HepG2 (cell line): ENCODE measurements at regions not wholly inside any gene's neighbourhood (a gene's known extent, or its start where the extent isn't known, plus 50 kb on each side); places are given as distances from the start of the nearest gene placed in this dataset.

ENCODE experiments used
- ATAC-seq: fragments of 200-7000 bp; cut with Tn5 transposase; 3 replicates; pipeline ENCODE4 v1.9.1; 2020; ENCODE audit warnings: mild to moderate bottlenecking, moderate library complexity
- BruUV-seq: library from RNA; stranded (reverse); fragments of 400-500 nt; replicated peaks from 2 replicates; lab custom pipeline; 2021; lab: Mats Ljungman, UMichigan
- CTCF ChIA-PET: fragments of 300-600 bp; formaldehyde crosslinking; extraction: SDS; loops from one replicate; lab custom pipeline; 2021; ENCODE audit warnings: low total read pairs, inconsistent platforms, low intra/inter-chr PET ratio; lab: Yijun Ruan, JAX
- POLR2A ChIA-PET: fragments of 350-600 bp; sonication (Branson Sonifier 250); formaldehyde crosslinking; loops from one replicate; lab custom pipeline; 2020; ENCODE audit warnings: antibody characterized with exemption, inconsistent platforms; lab: Yijun Ruan, JAX
- DNase-seq: peaks from one replicate; pipeline ENCODE4 v3.0.0-alpha.2; 2015; ENCODE audit warnings: low spot score
- FAIRE-seq: peaks from 3 replicates; lab custom pipeline; 2011; peaks lifted over from hg19 to GRCh38; lab: Jason Lieb, UNC
- H2AFZ ChIP-seq: one replicate; pipeline ENCODE4 v1.6.1; 2011; ENCODE audit warnings: low read length, inconsistent platforms
- H3K27ac ChIP-seq: fragments of 300-600 bp; 3 replicates; pipeline ENCODE4 v1.8.0; 2011; ENCODE audit warnings: mixed run types, mild to moderate bottlenecking, mixed read lengths, low read length, inconsistent platforms; ENCODE audit not compliant: insufficient read depth; ENCODE audit errors: extremely low read length
- H3K27me3 ChIP-seq, 2 experiments: fragments of 200-600 bp in 1 of 2; 2 replicates in 1 of 2; 3 replicates in 1 of 2; pipeline versions ENCODE4 v1.6.0 to v1.8.0; 2011; ENCODE audit warnings: low read length in 2 of 2, mild to moderate bottlenecking in 2 of 2, moderate library complexity in 2 of 2, inconsistent platforms in 1 of 2; ENCODE audit not compliant: insufficient read depth in 2 of 2, control insufficient read depth in 1 of 2
- H3K36me3 ChIP-seq, 2 experiments: fragments of 200-600 bp in 1 of 2; replicated peaks in 1 of 2; 2 replicates in 1 of 2; 3 replicates in 1 of 2; pipeline versions ENCODE4 v1.5.1 to v1.8.0; 2011; ENCODE audit warnings: low read length in 2 of 2, inconsistent platforms in 1 of 2; ENCODE audit not compliant: insufficient read depth in 2 of 2, control insufficient read depth in 1 of 2
- H3K4me1 ChIP-seq: 2 replicates; pipeline ENCODE4 v1.5.1; 2012; ENCODE audit warnings: low read length, inconsistent platforms; ENCODE audit not compliant: insufficient read depth
- H3K4me2 ChIP-seq: 2 replicates; pipeline ENCODE4 v1.6.0; 2011; ENCODE audit warnings: low read depth, low read length, inconsistent platforms
- H3K4me3 ChIP-seq, 3 experiments: fragments of 200-600 bp in 1 of 3; sonication (generic), shearing (Covaris generic) in 1 of 3; replicated peaks in 1 of 3; 2 replicates each; pipeline ENCODE4 v1.5.1; 2011 to 2016; ENCODE audit warnings: low read length in 3 of 3, inconsistent platforms in 2 of 3, low read depth in 2 of 3, mild to moderate bottlenecking in 2 of 3, control low read depth in 1 of 3, mixed read lengths in 1 of 3; ENCODE audit not compliant: insufficient read depth in 1 of 3
- H3K79me2 ChIP-seq: one replicate; pipeline ENCODE4 v1.6.1; 2011; ENCODE audit warnings: low read length, inconsistent platforms; ENCODE audit not compliant: insufficient read depth
- H3K9ac ChIP-seq: 2 replicates; pipeline ENCODE4 v1.6.0; 2011; ENCODE audit warnings: mild to moderate bottlenecking, low read depth, low read length, inconsistent platforms; ENCODE audit not compliant: insufficient read depth
- H3K9me3 ChIP-seq: 2 replicates; pipeline ENCODE4 v1.5.1; 2012; ENCODE audit warnings: mild to moderate bottlenecking, low read length
- H4K20me1 ChIP-seq: 2 replicates; pipeline ENCODE4 v1.6.0; 2011; ENCODE audit warnings: inconsistent platforms, mild to moderate bottlenecking, low read length, moderate library complexity; ENCODE audit not compliant: insufficient read depth
- SIX4 ChIP-seq: sonication (generic); formaldehyde crosslinking; IDR thresholded peaks from 2 replicates; pipeline ENCODE4 v1.4.0; 2020; ENCODE audit warnings: missing genetic modification reagents
- TCF12 ChIP-seq, 2 experiments: fragments of 450-650 bp in 1 of 2; sonication (generic) in 1 of 2; formaldehyde crosslinking in 1 of 2; IDR thresholded peaks; 2 replicates each; pipeline versions ENCODE4 v1.6.1 to v1.8.0; 2017 to 2022; ENCODE audit warnings: antibody characterized with exemption in 1 of 2, mild to moderate bottlenecking in 1 of 2, missing genetic modification reagents in 1 of 2, moderate library complexity in 1 of 2
- ZNF3 ChIP-seq: IDR thresholded peaks from 2 replicates; pipeline ENCODE4 v1.7.0; 2017; ENCODE audit warnings: inconsistent platforms
- ZNF572 ChIP-seq: sonication (generic); formaldehyde crosslinking; IDR thresholded peaks from 2 replicates; pipeline ENCODE4 v1.5.1; 2020; ENCODE audit warnings: mild to moderate bottlenecking, missing genetic modification reagents
- ZNF780A ChIP-seq: sonication (generic); formaldehyde crosslinking; IDR thresholded peaks from 2 replicates; pipeline ENCODE4 v1.8.0; 2022; ENCODE audit warnings: mild to moderate bottlenecking, missing genetic modification reagents, moderate library complexity
- WGBS: methylation state at CpG from one replicate; pipeline ENCODE4 v1.1.6; 2017; ENCODE audit warnings: low lambda C conversion rate; 5-methylcytosine and 5-hydroxymethylcytosine counted together
- in situ Hi-C: cut with HindIII; loops from 2 replicates; pipeline ENCODE4 v1.10.0; 2017; ENCODE audit warnings: low pct_unique_long_range_greater_than_20kb; ENCODE audit not compliant: extremely low pct_ligation_motif_present
- intact Hi-C: fragments of 100-400 bp; cut with micrococcal nuclease; formaldehyde crosslinking; loops from one replicate; pipeline ENCODE4 v1.10.0; 2022; ENCODE audit not compliant: unreplicated experiment
- TF ChIP-seq, protein P1 (sequence below): sonication (generic); formaldehyde crosslinking; IDR thresholded peaks from 2 replicates; pipeline ENCODE4 v1.8.0; 2022; ENCODE audit warnings: missing genetic modification reagents, mild to moderate bottlenecking, borderline replicate concordance
- TF ChIP-seq, protein P2 (sequence below): sonication (generic); formaldehyde crosslinking; IDR thresholded peaks from 2 replicates; pipeline ENCODE4 v1.5.0; 2020; ENCODE audit warnings: mild to moderate bottlenecking, missing genetic modification reagents, borderline replicate concordance
- TF ChIP-seq, protein P3 (sequence below): sonication (generic); formaldehyde crosslinking; IDR thresholded peaks from 2 replicates; pipeline ENCODE4 v1.5.0; 2020; ENCODE audit warnings: mild to moderate bottlenecking, missing genetic modification reagents, moderate library complexity

DNA sequence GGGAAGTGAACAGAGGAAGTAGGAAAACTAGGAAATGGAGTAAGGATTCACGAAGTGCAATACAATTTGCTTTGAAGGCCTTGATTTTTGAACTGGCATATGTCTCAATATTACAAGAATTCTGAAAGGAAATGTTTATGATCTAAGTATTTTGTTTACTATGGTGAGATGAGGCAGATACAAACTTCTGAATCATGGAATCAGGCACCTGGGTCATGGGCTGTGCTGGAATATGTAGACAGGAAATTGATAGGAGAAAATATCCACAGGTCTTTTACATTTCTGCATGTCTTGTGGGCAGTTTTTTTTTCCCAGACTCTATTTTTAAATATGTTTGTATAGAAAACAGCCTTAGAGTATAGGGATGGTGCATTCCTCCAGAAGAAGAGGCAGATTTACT lies 117.1 kb downstream of the PPP1R3A start:
- no peak for TF ChIP-seq TCF12 (IDR thresholded peaks at IDR 0.05)
- TF ChIP-seq TCF12 (CRISPR knock-in tag; IDR thresholded peaks at IDR 0.05), result no peak
- TF ChIP-seq, protein P1, sequence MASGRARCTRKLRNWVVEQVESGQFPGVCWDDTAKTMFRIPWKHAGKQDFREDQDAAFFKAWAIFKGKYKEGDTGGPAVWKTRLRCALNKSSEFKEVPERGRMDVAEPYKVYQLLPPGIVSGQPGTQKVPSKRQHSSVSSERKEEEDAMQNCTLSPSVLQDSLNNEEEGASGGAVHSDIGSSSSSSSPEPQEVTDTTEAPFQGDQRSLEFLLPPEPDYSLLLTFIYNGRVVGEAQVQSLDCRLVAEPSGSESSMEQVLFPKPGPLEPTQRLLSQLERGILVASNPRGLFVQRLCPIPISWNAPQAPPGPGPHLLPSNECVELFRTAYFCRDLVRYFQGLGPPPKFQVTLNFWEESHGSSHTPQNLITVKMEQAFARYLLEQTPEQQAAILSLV (CRISPR knock-in tag), result no peak
- no peak for TF ChIP-seq ZNF3 (CRISPR knock-in tag)
- no peak for TF ChIP-seq ZNF780A (CRISPR knock-in tag)
- TF ChIP-seq SIX4 (CRISPR knock-in tag), result no peak
- TF ChIP-seq, protein P2, sequence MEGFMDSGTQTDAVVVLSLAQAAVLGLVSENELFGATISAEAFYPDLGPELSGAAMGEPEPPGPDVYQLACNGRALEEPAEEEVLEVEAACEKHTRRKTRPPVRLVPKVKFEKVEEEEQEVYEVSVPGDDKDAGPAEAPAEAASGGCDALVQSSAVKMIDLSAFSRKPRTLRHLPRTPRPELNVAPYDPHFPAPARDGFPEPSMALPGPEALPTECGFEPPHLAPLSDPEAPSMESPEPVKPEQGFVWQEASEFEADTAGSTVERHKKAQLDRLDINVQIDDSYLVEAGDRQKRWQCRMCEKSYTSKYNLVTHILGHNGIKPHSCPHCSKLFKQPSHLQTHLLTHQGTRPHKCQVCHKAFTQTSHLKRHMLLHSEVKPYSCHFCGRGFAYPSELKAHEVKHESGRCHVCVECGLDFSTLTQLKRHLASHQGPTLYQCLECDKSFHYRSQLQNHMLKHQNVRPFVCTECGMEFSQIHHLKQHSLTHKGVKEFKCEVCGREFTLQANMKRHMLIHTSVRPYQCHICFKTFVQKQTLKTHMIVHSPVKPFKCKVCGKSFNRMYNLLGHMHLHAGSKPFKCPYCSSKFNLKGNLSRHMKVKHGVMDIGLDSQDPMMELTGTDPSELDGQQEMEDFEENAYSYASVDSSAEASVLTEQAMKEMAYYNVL (CRISPR knock-in tag), result no peak
- TF ChIP-seq, protein P3, sequence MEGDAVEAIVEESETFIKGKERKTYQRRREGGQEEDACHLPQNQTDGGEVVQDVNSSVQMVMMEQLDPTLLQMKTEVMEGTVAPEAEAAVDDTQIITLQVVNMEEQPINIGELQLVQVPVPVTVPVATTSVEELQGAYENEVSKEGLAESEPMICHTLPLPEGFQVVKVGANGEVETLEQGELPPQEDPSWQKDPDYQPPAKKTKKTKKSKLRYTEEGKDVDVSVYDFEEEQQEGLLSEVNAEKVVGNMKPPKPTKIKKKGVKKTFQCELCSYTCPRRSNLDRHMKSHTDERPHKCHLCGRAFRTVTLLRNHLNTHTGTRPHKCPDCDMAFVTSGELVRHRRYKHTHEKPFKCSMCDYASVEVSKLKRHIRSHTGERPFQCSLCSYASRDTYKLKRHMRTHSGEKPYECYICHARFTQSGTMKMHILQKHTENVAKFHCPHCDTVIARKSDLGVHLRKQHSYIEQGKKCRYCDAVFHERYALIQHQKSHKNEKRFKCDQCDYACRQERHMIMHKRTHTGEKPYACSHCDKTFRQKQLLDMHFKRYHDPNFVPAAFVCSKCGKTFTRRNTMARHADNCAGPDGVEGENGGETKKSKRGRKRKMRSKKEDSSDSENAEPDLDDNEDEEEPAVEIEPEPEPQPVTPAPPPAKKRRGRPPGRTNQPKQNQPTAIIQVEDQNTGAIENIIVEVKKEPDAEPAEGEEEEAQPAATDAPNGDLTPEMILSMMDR (CRISPR knock-in tag), result no peak
- TF ChIP-seq ZNF572 (CRISPR knock-in tag), result no peak
- POLR2A ChIA-PET, result no interaction called here
- intact Hi-C loops (no loop called here), in situ Hi-C loops (no loop called here)
- 3% methylated on average over 1 of the region's 1 CpG for WGBS
- H3K9me3 ChIP-seq, result no peaks in the 10 kb centered on the region
- no peaks in the 10 kb centered on the region for H3K36me3 ChIP-seq
- H3K27ac ChIP-seq, result no peak overlapping the region
- DNase-seq (no peak), ATAC-seq (no peak), FAIRE-seq (no peak)
- CTCF ChIA-PET, result no interaction called here
- no peaks in the 10 kb centered on the region; a peak in 1 of 5 replicates for H3K27me3 ChIP-seq
- no peak overlapping the region for H3K4me3 ChIP-seq
- H3K4me1 ChIP-seq, result no peaks in the 10 kb centered on the region
- H3K79me2 ChIP-seq, result no peaks in the 10 kb centered on the region
- no TSS peak for BruUV-seq
- no peak overlapping the region for H3K9ac ChIP-seq
- no peaks in the 10 kb centered on the region for H4K20me1 ChIP-seq
- H2AFZ ChIP-seq, result no peak overlapping the region
- H3K4me2 ChIP-seq, result no peak overlapping the region
